SJSA1 (cell line): ENCODE measurements at regions not wholly inside any gene's neighbourhood (a gene's known extent, or its start where the extent isn't known, plus 50 kb on each side); places are given as distances from the start of the nearest gene placed in this dataset.
A peak's percentile ranks its signal among the peaks of the same experiment; 100 is the strongest.
"Not testable (repeated sequence)": the region's sequence is repeated elsewhere in the genome, so short reads cannot be mapped to it uniquely, and the experiment has no call there.

Source experiments
- DNase-seq, 2 experiments: peaks; one replicate each; pipeline ENCODE4 v3.0.0-alpha.2; 2015 to 2020; ENCODE audit warnings: low spot score in 2 of 2, low read depth in 1 of 2
- H3K27ac ChIP-seq: fragments of 250-450 bp; sonication (Bioruptor Pico); 2 replicates; pipeline ENCODE4 v1.5.1; 2020; ENCODE audit warnings: mild to moderate bottlenecking, moderate library complexity
- H3K27me3 ChIP-seq: fragments of 250-450 bp; sonication (Bioruptor Pico); replicated peaks from 2 replicates; pipeline ENCODE4 v1.5.1; 2020; ENCODE audit warnings: mild to moderate bottlenecking, moderate library complexity
- H3K36me3 ChIP-seq: fragments of 250-450 bp; sonication (Bioruptor Pico); 2 replicates; pipeline ENCODE4 v1.5.1; 2020; ENCODE audit warnings: mild to moderate bottlenecking
- H3K4me1 ChIP-seq: fragments of 250-450 bp; sonication (Bioruptor Pico); replicated peaks from 2 replicates; pipeline ENCODE4 v1.6.1; 2021; ENCODE audit warnings: mild to moderate bottlenecking
- H3K4me3 ChIP-seq: fragments of 250-450 bp; sonication (Bioruptor Pico); 2 replicates; pipeline ENCODE4 v1.5.1; 2020; ENCODE audit warnings: mild to moderate bottlenecking
- H3K9me3 ChIP-seq: fragments of 250-450 bp; sonication (Bioruptor Pico); replicated peaks from 2 replicates; pipeline ENCODE4 v1.5.1; 2020; ENCODE audit warnings: mild to moderate bottlenecking

DNA sequence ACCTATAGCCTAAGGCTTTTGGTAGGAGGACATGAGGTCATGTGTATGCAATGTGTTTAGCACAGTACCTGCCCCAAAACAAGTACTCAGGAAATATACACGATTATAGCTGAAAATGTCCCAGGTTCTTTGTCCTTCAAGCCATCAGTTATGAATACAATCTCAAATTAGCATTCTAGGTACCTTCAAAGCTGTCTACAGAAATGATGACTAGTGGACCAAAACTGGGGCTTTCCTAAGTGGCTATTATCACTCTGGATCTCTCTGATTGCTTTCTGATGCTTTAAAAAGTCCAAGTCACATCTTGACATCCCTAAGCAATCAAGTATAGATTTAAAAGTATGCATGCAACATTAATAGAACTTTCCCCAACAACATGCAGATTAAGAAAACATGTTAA, 93.0 kb upstream of the SLIT3 start:
- H3K4me1 ChIP-seq: peaks cover 17% of the 10 kb centered on the region
- no peaks in the 10 kb centered on the region for H3K9me3 ChIP-seq
- H3K27me3 ChIP-seq: no peaks in the 10 kb centered on the region

GRCh38 chr5:169390265-169390664, 89.3 kb upstream of the SLIT3 start:
- H3K27me3 ChIP-seq: no peaks in the 10 kb centered on the region
- H3K9me3 ChIP-seq: no peaks in the 10 kb centered on the region
- H3K27ac ChIP-seq: no peak overlapping the region
- H3K4me3 ChIP-seq: no peak overlapping the region
- H3K4me1 ChIP-seq: peaks cover 17% of the 10 kb centered on the region
- DNase-seq: peak; percentile 47 to 48
- no peaks in the 10 kb centered on the region for H3K36me3 ChIP-seq

More for the DNA sequence above, 93.0 kb upstream of the SLIT3 start:
- Histone ChIP-seq H3K27ac (no peak overlapping the region), H3K4me3 (no peak overlapping the region), H3K36me3 (no peaks in the 10 kb centered on the region)
- DNase-seq: no peak

- H3K9me3 ChIP-seq: no peaks in the 10 kb centered on the region
- no peaks in the 10 kb centered on the region for H3K36me3 ChIP-seq
- H3K4me1 ChIP-seq: peaks cover 26% of the 10 kb centered on the region
- no peak for DNase-seq
- no peak overlapping the region for H3K4me3 ChIP-seq
- H3K27ac ChIP-seq: no peak overlapping the region
- H3K27me3 ChIP-seq: no peaks in the 10 kb centered on the region
Observed at GRCh38 chr5:169389318-169389717, 88.4 kb upstream of the SLIT3 start.

GRCh38 chr5:169385636-169386035, 84.7 kb upstream of the SLIT3 start:
- no peaks in the 10 kb centered on the region for H3K9me3 ChIP-seq
- H3K4me1 ChIP-seq: peaks cover 30% of the 10 kb centered on the region
- H3K27ac ChIP-seq: no peak overlapping the region
- H3K27me3 ChIP-seq: no peaks in the 10 kb centered on the region
- H3K36me3 ChIP-seq: no peaks in the 10 kb centered on the region
- H3K4me3 ChIP-seq: no peak overlapping the region
- DNase-seq: no peak

DNA sequence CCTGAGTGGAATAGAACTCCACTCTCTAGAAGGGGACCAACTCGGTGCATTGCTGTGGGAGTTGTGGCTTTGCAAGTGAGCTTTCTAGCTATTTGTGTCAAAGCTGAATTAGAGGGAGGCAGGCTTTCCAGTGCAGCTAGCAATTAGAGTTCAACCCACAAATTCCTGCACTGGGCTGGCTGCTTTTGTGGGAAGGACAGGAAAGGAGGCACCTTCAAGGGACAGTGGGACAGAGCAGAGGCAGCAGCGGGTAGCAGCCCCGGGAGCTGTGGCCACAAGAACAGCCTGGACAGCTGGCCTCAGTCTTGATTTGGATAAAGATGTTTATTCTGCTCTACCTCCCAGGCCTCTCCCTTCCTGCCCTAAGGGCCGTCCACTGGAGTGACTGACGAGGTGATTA, 83.7 kb upstream of the SLIT3 start:
- no peak overlapping the region for H3K27ac ChIP-seq
- H3K36me3 ChIP-seq: no peaks in the 10 kb centered on the region
- H3K4me1 ChIP-seq: peaks cover 20% of the 10 kb centered on the region
- no peaks in the 10 kb centered on the region for H3K27me3 ChIP-seq
- peak in 1 of 2 experiments; percentile 28 for DNase-seq
- no peak overlapping the region for H3K4me3 ChIP-seq
- H3K9me3 ChIP-seq: no peaks in the 10 kb centered on the region

DNA sequence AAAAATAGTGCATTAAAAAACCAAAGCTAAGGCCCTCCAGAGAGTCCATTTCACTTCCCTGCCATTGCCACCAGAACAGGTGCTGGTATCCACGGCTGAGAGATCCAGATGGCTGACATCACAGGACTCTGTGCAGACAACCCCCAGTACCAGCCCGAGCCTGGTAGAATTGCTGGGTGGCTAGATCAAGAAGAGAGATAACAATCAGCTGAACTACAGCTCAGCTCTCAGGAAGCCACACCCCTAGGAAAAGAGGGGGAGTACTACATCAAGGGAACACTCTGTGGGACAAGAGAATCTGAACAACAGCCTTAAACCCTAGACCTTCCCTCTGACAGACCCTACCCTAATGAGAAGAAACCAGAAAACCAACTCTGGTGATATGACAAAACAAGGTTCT, 73.8 kb upstream of the SLIT3 start:
- Histone ChIP-seq H3K4me1 (peaks cover 17% of the 10 kb centered on the region), H3K36me3 (no peaks in the 10 kb centered on the region), H3K27ac (no peak overlapping the region), H3K4me3 (no peak overlapping the region), H3K27me3 (no peaks in the 10 kb centered on the region), H3K9me3 (no peaks in the 10 kb centered on the region)
- peak; percentile 42 to 47 for DNase-seq

- H3K36me3 ChIP-seq: no peaks in the 10 kb centered on the region
- no peak for DNase-seq
- H3K9me3 ChIP-seq: 0 out of 2 replicates have a peak, but pooled peaks cover 3% of the 10 kb centered on the region
- H3K27me3 ChIP-seq: no peaks in the 10 kb centered on the region
- no peak overlapping the region for H3K4me3 ChIP-seq
- H3K27ac ChIP-seq: no peak overlapping the region
- H3K4me1 ChIP-seq: peaks cover 17% of the 10 kb centered on the region
Observed at GRCh38 chr5:169374111-169374510, 73.2 kb upstream of the SLIT3 start.

- not testable (repeated sequence) for H3K27me3 ChIP-seq, H3K4me3 ChIP-seq, DNase-seq
Observed at GRCh38 chr5:169371801-169372200, 70.9 kb upstream of the SLIT3 start.

DNA sequence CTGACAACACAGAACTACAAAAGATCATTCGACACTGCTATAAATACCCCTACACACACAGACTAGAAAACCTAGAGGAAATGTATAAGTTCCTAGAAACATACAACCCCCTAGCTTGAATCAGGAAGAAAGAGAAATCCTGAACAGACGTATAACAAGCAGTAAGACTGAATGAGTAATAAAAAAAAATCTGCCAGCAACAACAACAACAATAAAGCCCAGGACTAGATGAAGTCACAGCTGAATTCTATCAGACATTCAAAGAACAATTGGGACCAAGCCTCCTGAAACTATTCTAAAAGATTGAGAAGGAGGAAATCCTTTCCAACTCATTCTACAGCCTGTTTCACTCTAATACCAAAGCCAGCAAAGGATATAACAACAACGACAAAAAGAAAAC, 68.2 kb upstream of the SLIT3 start:
- Histone ChIP-seq H3K4me3 (no peak overlapping the region), H3K36me3 (no peaks in the 10 kb centered on the region), H3K4me1 (peaks cover 6% of the 10 kb centered on the region), H3K27me3 (no peaks in the 10 kb centered on the region), H3K27ac (no peak overlapping the region), H3K9me3 (0 out of 2 replicates have a peak, but pooled peaks cover 3% of the 10 kb centered on the region)
- DNase-seq: no peak

More at GRCh38 chr5:169371801-169372200, 70.9 kb upstream of the SLIT3 start:
- not testable (repeated sequence) for H3K9me3 ChIP-seq, H3K36me3 ChIP-seq, H3K27ac ChIP-seq
- peaks cover 17% of the 10 kb centered on the region for H3K4me1 ChIP-seq

DNA sequence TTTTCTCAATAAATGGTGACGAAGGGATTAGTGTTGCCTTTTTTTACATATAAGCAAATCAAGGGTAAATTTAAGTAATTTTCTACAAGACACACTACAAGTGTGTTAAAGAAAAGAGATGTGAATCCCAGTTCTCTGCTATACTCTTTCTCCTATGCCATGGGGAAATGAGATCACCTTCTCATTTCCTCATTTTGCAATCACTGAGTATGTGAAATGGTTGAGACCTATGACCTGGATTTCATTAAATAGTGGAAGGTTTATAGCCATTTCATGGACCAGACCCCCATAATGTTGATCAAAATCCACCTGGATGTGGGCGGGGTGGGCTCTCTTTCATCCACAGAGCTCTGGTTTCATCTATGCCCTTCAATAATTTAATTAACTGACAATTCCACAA, 66.9 kb upstream of the SLIT3 start:
- H3K4me1 ChIP-seq: peaks cover 6% of the 10 kb centered on the region
- H3K9me3 ChIP-seq: 0 out of 2 replicates have a peak, but pooled peaks cover 3% of the 10 kb centered on the region
- no peak for DNase-seq
- H3K27me3 ChIP-seq: no peaks in the 10 kb centered on the region
- H3K27ac ChIP-seq: no peak overlapping the region
- H3K36me3 ChIP-seq: no peaks in the 10 kb centered on the region
- H3K4me3 ChIP-seq: no peak overlapping the region

DNA sequence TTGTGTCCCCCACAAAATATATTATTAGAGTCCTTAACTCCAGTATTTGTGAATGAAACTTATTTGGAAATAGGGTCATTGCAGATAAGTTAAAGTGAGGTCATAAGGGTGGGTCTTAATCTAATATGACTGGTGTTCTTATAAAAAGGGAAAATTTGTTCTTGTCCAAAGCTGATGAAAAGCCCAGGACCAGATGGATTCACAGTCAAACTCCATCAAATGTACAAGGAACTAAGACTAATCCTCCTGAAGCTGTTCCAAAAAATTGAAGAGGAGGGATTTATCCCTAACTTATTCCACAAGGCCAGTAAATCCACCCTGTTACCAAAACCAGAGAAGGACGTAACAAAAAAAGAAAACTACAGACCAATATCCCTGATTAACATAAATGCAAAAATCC, 56.4 kb upstream of the SLIT3 start:
- no peak for DNase-seq
- no peaks in the 10 kb centered on the region for H3K9me3 ChIP-seq
- no peaks in the 10 kb centered on the region for H3K36me3 ChIP-seq
- no peaks in the 10 kb centered on the region for H3K27me3 ChIP-seq
- no peak overlapping the region for H3K27ac ChIP-seq
- no peak overlapping the region for H3K4me3 ChIP-seq
- H3K4me1 ChIP-seq: peaks cover 11% of the 10 kb centered on the region

GRCh38 chr5:169356811-169357210, 55.9 kb upstream of the SLIT3 start:
- no peak for DNase-seq
- no peaks in the 10 kb centered on the region for H3K9me3 ChIP-seq
- H3K27me3 ChIP-seq: no peaks in the 10 kb centered on the region
- no peak overlapping the region for H3K4me3 ChIP-seq
- peaks cover 16% of the 10 kb centered on the region for H3K4me1 ChIP-seq
- no peaks in the 10 kb centered on the region for H3K36me3 ChIP-seq
- no peak overlapping the region for H3K27ac ChIP-seq

GRCh38 chr5:169356181-169356580, 55.2 kb upstream of the SLIT3 start:
- Histone ChIP-seq H3K27ac (no peak overlapping the region), H3K4me1 (peaks cover 23% of the 10 kb centered on the region), H3K27me3 (no peaks in the 10 kb centered on the region), H3K9me3 (no peaks in the 10 kb centered on the region), H3K4me3 (no peak overlapping the region), H3K36me3 (no peaks in the 10 kb centered on the region)
- DNase-seq: no peak

DNA sequence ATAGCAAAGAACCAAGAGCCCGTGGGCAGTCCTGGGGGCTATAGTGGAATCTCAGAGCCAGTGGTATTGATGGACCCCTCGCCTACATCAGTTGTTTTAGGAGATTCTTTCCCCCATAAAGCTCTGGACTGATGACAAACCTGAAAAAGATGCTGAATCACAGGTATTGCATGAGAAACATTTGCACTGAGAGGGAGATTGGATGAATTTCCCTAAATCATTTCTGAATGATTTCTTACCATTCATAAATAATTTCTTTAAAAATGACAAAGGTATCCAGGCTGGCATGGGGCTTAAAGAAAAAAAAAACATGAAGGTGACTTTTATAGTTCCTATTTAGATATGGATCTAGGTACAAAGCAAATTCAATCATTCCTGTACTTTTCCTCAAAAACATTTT, 54.0 kb upstream of the SLIT3 start:
- H3K27ac ChIP-seq: no peak overlapping the region
- no peak for DNase-seq

DNA sequence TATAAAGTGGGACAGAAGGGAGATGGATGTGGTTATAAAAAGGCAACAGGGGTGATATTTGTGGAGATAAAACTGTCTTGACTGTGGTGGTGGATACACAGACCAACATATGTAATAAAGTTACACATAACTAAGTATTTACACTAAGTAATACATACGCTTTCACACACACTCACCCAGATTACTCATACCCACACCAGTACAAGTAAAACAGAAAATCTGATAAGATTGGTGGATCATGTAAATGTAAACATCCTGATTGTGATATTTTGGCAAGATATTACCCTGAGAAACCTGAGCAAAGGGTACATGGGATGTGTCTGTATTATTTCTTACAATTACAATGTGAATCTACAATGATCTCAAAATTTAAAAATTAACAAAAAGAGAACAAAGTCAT, 53.3 kb upstream of the SLIT3 start:
- no peak for DNase-seq
- Histone ChIP-seq H3K27ac (no peak overlapping the region), H3K27me3 (no peaks in the 10 kb centered on the region)

More for the DNA sequence above, 54.0 kb upstream of the SLIT3 start:
- Histone ChIP-seq H3K27me3 (no peaks in the 10 kb centered on the region), H3K4me3 (no peak overlapping the region), H3K4me1 (peaks cover 32% of the 10 kb centered on the region), H3K36me3 (no peaks in the 10 kb centered on the region), H3K9me3 (no peaks in the 10 kb centered on the region)

More for the DNA sequence above, 53.3 kb upstream of the SLIT3 start:
- Histone ChIP-seq H3K36me3 (no peaks in the 10 kb centered on the region), H3K9me3 (no peaks in the 10 kb centered on the region), H3K4me1 (peaks cover 39% of the 10 kb centered on the region), H3K4me3 (no peak overlapping the region)
